Neural progenitor cell (in vitro differentiated cells): ENCODE measurements at regions not wholly inside any gene's neighbourhood (a gene's known extent, or its start where the extent isn't known, plus 50 kb on each side); places are given as distances from the start of the nearest gene placed in this dataset.
A peak's percentile ranks its signal among the peaks of the same experiment; 100 is the strongest.

Source experiments
- DNase-seq: peaks from one replicate; pipeline ENCODE4 v3.0.0-alpha.2; 2016; ENCODE audit warnings: low spot score
- H2AFZ ChIP-seq: fragments of 200-600 bp; sonication (generic); replicated peaks from 2 replicates; pipeline ENCODE4 v1.6.1; 2016; ENCODE audit warnings: antibody characterized with exemption
- H3F3A ChIP-seq: fragments of 200-600 bp; sonication (generic); 2 replicates; pipeline ENCODE4 v1.6.1; 2016; ENCODE audit warnings: antibody characterized with exemption, low read depth
- H3K27ac ChIP-seq: fragments of 200-600 bp; sonication (generic); 2 replicates; pipeline ENCODE4 v1.5.1; 2016; ENCODE audit warnings: mild to moderate bottlenecking
- H3K27me3 ChIP-seq: fragments of 200-600 bp; sonication (generic); 2 replicates; pipeline ENCODE4 v1.6.1; 2016; ENCODE audit warnings: mild to moderate bottlenecking, moderate library complexity
- H3K36me3 ChIP-seq: fragments of 200-600 bp; sonication (generic); 2 replicates; pipeline ENCODE4 v1.5.1; 2016
- H3K4me1 ChIP-seq: fragments of 200-600 bp; sonication (generic); 2 replicates; pipeline ENCODE4 v1.6.1; 2016; ENCODE audit warnings: mixed run types
- H3K4me2 ChIP-seq: fragments of 200-600 bp; sonication (generic); 2 replicates; pipeline ENCODE4 v1.6.1; 2016
- H3K4me3 ChIP-seq: fragments of 200-600 bp; sonication (generic); 2 replicates; pipeline ENCODE4 v1.5.1; 2016
- H3K79me2 ChIP-seq: fragments of 200-600 bp; sonication (generic); 2 replicates; pipeline ENCODE4 v1.6.1; 2016; ENCODE audit warnings: low read depth
- H3K9ac ChIP-seq: fragments of 200-600 bp; sonication (generic); 2 replicates; pipeline ENCODE4 v1.6.1; 2016
- H3K9me3 ChIP-seq: fragments of 200-600 bp; sonication (generic); 2 replicates; pipeline ENCODE4 v1.5.1; 2016; ENCODE audit warnings: low read depth
- H4K20me1 ChIP-seq: fragments of 200-600 bp; sonication (generic); 2 replicates; pipeline ENCODE4 v1.6.1; 2016; ENCODE audit warnings: low read depth
- H3K27ac Mint-ChIP-seq: 3 replicates; pipeline ENCODE4 v1.8.0; 2021; ENCODE audit warnings: mixed read lengths
- H3K27me3 Mint-ChIP-seq: 2 replicates; pipeline ENCODE4 v1.8.0; 2022; ENCODE audit warnings: low read depth, mild to moderate bottlenecking, inconsistent platforms, moderate library complexity, mixed read lengths; ENCODE audit not compliant: insufficient read depth
- H3K36me3 Mint-ChIP-seq: 3 replicates; pipeline ENCODE4 v1.8.0; 2021; ENCODE audit warnings: mixed read lengths
- H3K4me1 Mint-ChIP-seq: 3 replicates; pipeline ENCODE4 v1.8.0; 2021; ENCODE audit warnings: mixed read lengths
- H3K4me3 Mint-ChIP-seq: 3 replicates; pipeline ENCODE4 v1.8.0; 2021; ENCODE audit warnings: mild to moderate bottlenecking, moderate library complexity, mixed read lengths
- H3K9me3 Mint-ChIP-seq: 3 replicates; pipeline ENCODE4 v1.8.0; 2020; ENCODE audit warnings: mixed read lengths
- CTCF ChIP-seq: fragments of 200-600 bp; sonication (generic); IDR thresholded peaks from 2 replicates; pipeline ENCODE4 v1.5.1; 2017; ENCODE audit warnings: antibody characterized with exemption, mild to moderate bottlenecking
- EZH2 ChIP-seq: fragments of 200-600 bp; sonication (generic); IDR thresholded peaks from 2 replicates; pipeline ENCODE4 v1.6.1; 2017; ENCODE audit warnings: antibody characterized with exemption, mild to moderate bottlenecking, moderate library complexity
- EZH2phosphoT487 ChIP-seq: fragments of 200-600 bp; sonication (generic); IDR thresholded peaks from 2 replicates; pipeline ENCODE4 v1.6.1; 2017; ENCODE audit warnings: antibody characterized with exemption

- no peak for TF ChIP-seq EZH2
- Histone ChIP-seq H4K20me1 (no peaks in the 10 kb centered on the region), H2AFZ (no peak overlapping the region), H3K27me3 (no peaks in the 10 kb centered on the region), H3K4me3 (no peak overlapping the region), H3K9me3 (peaks cover under 1% of the 10 kb centered on the region), H3K36me3 (no peaks in the 10 kb centered on the region), H3K27ac (no peak overlapping the region), H3F3A (no peaks in the 10 kb centered on the region), H3K4me2 (no peak overlapping the region), H3K79me2 (no peaks in the 10 kb centered on the region), H3K9ac (no peak overlapping the region), H3K4me1 (peaks cover 9% of the 10 kb centered on the region)
- Mint-ChIP-seq H3K27ac (peak overlapping the region; percentile 88), H3K4me3 (no peak overlapping the region), H3K9me3 (peaks cover 13% of the 10 kb centered on the region), H3K4me1 (peaks cover 36% of the 10 kb centered on the region), H3K27me3 (no peaks in the 10 kb centered on the region), H3K36me3 (peaks cover 20% of the 10 kb centered on the region)
- DNase-seq: no peak
Measured at GRCh38 chr16:72704746-72705372, 343.1 kb downstream of the ZFHX3 start.

- Histone ChIP-seq H3K9ac (no peak overlapping the region), H3F3A (no peaks in the 10 kb centered on the region), H3K79me2 (no peaks in the 10 kb centered on the region), H3K4me2 (no peak overlapping the region), H2AFZ (no peak overlapping the region), H3K4me1 (no peaks in the 10 kb centered on the region), H3K27me3 (no peaks in the 10 kb centered on the region), H3K9me3 (no peaks in the 10 kb centered on the region), H3K27ac (no peak overlapping the region), H3K4me3 (no peak overlapping the region), H3K36me3 (no peaks in the 10 kb centered on the region), H4K20me1 (no peaks in the 10 kb centered on the region)
- Mint-ChIP-seq H3K9me3 (peaks cover 22% of the 10 kb centered on the region), H3K4me3 (no peak overlapping the region), H3K27ac (no peak overlapping the region), H3K27me3 (no peaks in the 10 kb centered on the region), H3K36me3 (peaks cover 13% of the 10 kb centered on the region), H3K4me1 (no peaks in the 10 kb centered on the region)
- no peak for DNase-seq
- no peak for TF ChIP-seq EZH2
- no peak for TF ChIP-seq CTCF
- TF ChIP-seq EZH2phosphoT487: no peak
Measured at GRCh38 chr16:72689851-72690250, 358.1 kb downstream of the ZFHX3 start.

DNA sequence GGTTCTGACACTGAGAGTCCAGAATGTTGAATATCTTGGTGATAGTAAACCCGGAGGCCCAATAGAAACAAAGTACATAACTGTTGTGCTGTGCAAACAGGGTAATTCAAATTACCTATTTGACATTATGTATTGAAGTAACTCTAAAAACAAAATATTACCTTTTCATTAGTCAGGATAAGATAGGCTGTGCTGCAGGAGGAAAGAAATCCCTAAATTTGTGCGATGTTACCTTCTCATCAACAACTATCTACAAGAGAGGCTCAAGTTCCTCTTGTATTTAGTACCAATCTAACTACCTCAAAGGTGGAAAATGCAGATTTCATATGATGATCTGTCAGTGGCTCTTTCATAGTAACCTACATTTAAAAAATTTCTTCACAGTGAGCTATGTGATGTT, 367.2 kb downstream of the ZFHX3 start:
- H3K4me3 Mint-ChIP-seq: no peak overlapping the region
- Histone ChIP-seq H3K4me3 (no peak overlapping the region), H3K79me2 (no peaks in the 10 kb centered on the region), H3K27ac (no peak overlapping the region), H3K4me2 (no peak overlapping the region), H3K9me3 (no peaks in the 10 kb centered on the region), H2AFZ (no peak overlapping the region), H4K20me1 (no peaks in the 10 kb centered on the region), H3K9ac (no peak overlapping the region), H3F3A (no peaks in the 10 kb centered on the region), H3K36me3 (no peaks in the 10 kb centered on the region), H3K27me3 (no peaks in the 10 kb centered on the region), H3K4me1 (no peaks in the 10 kb centered on the region)
- H3K27ac Mint-ChIP-seq: no peak overlapping the region
- no peak for DNase-seq
- H3K4me1 Mint-ChIP-seq: no peaks in the 10 kb centered on the region
- TF ChIP-seq EZH2: no peak
- TF ChIP-seq CTCF: no peak
- no peak for TF ChIP-seq EZH2phosphoT487
- H3K36me3 Mint-ChIP-seq: peaks cover 10% of the 10 kb centered on the region
- no peaks in the 10 kb centered on the region for H3K27me3 Mint-ChIP-seq
- H3K9me3 Mint-ChIP-seq: peaks cover 24% of the 10 kb centered on the region

DNA sequence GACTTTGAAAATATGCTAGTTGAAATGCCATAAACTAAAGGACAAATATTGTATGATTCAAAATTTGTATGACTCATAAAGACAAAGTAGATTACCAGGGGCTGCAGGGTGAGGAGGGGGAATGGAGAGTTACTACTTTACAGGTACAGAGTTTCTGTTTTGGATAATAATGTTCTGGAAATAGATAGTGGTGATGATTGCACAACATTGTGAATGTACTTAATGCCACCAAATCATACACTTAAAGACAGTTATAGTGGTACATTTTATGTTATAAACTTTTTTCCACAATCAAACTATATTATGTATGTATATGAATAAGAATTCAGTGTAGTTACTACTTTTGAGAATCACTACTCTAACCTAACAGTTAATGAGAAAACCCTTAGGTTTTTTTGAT, 368.1 kb downstream of the ZFHX3 start:
- H3K27ac ChIP-seq: no peak overlapping the region
- no peak overlapping the region for H2AFZ ChIP-seq
- no peaks in the 10 kb centered on the region for H3K79me2 ChIP-seq
- peaks cover 26% of the 10 kb centered on the region for H3K9me3 Mint-ChIP-seq
- TF ChIP-seq CTCF: no peak
- no peak for TF ChIP-seq EZH2
- no peak for TF ChIP-seq EZH2phosphoT487
- H4K20me1 ChIP-seq: no peaks in the 10 kb centered on the region
- no peak overlapping the region for H3K4me2 ChIP-seq
- H3K27me3 Mint-ChIP-seq: no peaks in the 10 kb centered on the region
- H3K9me3 ChIP-seq: no peaks in the 10 kb centered on the region
- DNase-seq: no peak
- peaks cover 11% of the 10 kb centered on the region for H3K36me3 Mint-ChIP-seq
- no peak overlapping the region for H3K9ac ChIP-seq
- H3K27me3 ChIP-seq: no peaks in the 10 kb centered on the region
- H3K4me1 ChIP-seq: no peaks in the 10 kb centered on the region
- H3K27ac Mint-ChIP-seq: no peak overlapping the region
- H3K4me1 Mint-ChIP-seq: no peaks in the 10 kb centered on the region
- no peak overlapping the region for H3K4me3 ChIP-seq
- no peak overlapping the region for H3K4me3 Mint-ChIP-seq
- H3K36me3 ChIP-seq: no peaks in the 10 kb centered on the region
- no peaks in the 10 kb centered on the region for H3F3A ChIP-seq
